Endothelial cell (in vitro differentiated cells): ENCODE measurements at regions not wholly inside any gene's neighbourhood (a gene's known extent, or its start where the extent isn't known, plus 50 kb on each side); places are given as distances from the start of the nearest gene placed in this dataset.

ENCODE experiments used
- DNase-seq: peaks from one replicate; pipeline ENCODE4 v3.0.0; 2021; ENCODE audit warnings: low spot score
- H3K27ac Mint-ChIP-seq: one replicate; pipeline ENCODE4 v1.8.0; 2021; ENCODE audit warnings: mixed read lengths, inconsistent platforms; ENCODE audit not compliant: unreplicated experiment
- H3K27me3 Mint-ChIP-seq: one replicate; pipeline ENCODE4 v1.8.0; 2021; ENCODE audit warnings: mild to moderate bottlenecking, moderate library complexity, mixed read lengths, inconsistent platforms; ENCODE audit not compliant: unreplicated experiment
- H3K36me3 Mint-ChIP-seq: one replicate; pipeline ENCODE4 v1.8.0; 2021; ENCODE audit warnings: mild to moderate bottlenecking, low read depth, mixed read lengths, inconsistent platforms; ENCODE audit not compliant: unreplicated experiment
- H3K4me1 Mint-ChIP-seq: one replicate; pipeline ENCODE4 v1.8.0; 2021; ENCODE audit warnings: mild to moderate bottlenecking, mixed read lengths, inconsistent platforms; ENCODE audit not compliant: unreplicated experiment
- H3K4me3 Mint-ChIP-seq: one replicate; pipeline ENCODE4 v1.8.0; 2021; ENCODE audit warnings: mild to moderate bottlenecking, mixed read lengths, inconsistent platforms; ENCODE audit not compliant: unreplicated experiment
- H3K9me3 Mint-ChIP-seq: one replicate; pipeline ENCODE4 v1.8.0; 2021; ENCODE audit warnings: mixed read lengths, inconsistent platforms; ENCODE audit not compliant: unreplicated experiment
- CTCF ChIP-seq: fragments of 200-600 bp; sonication (generic); IDR thresholded peaks from one replicate; pipeline ENCODE4 v1.5.0; 2021; ENCODE audit warnings: antibody characterized with exemption; ENCODE audit not compliant: unreplicated experiment

DNA sequence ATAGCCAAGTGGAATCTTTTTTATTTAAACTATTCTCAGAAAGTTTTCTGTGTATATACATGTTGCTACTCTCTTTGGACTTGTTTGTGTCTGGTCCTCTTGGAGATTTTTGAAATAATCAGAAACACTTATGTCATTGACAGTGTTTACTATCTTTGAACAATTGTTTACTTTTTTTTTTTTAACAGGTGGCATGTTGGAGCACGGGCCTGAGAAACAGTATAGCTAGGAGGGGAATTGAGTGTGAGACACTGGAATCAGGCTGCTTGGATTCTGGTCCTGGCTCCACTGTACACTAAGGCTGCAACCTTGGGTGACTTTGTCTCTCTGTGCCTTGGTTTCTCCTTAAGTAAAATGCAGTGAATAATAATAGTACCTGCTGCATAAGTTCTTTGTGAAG is 279.6 kb downstream of the PRL start:
- no peaks in the 10 kb centered on the region for H3K4me1 Mint-ChIP-seq
- peaks cover 4% of the 10 kb centered on the region for H3K9me3 Mint-ChIP-seq
- H3K27me3 Mint-ChIP-seq: no peaks in the 10 kb centered on the region
- peaks cover 4% of the 10 kb centered on the region for H3K36me3 Mint-ChIP-seq
- TF ChIP-seq CTCF: no peak
- no peak for DNase-seq
- H3K4me3 Mint-ChIP-seq: no peak overlapping the region
- no peak overlapping the region for H3K27ac Mint-ChIP-seq

DNA sequence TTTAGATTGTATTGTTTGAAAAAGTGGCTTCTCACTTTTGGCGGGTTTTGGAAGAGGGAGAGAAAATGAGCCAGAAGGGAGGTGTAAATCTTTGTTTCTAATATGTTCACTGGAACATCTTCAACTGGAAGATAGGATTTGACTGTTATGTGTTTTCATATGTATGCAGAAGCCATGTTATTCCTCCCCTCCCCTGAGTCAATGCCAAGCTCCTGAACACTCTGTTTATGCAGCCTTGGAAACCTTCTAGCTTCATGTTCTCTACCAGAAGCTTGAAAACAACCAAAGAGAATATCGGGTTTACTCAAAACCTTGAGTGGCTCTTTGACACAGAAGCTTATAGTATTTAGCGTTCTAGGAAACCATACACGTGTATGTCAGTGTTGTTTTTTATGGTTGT is 279.1 kb downstream of the PRL start:
- TF ChIP-seq CTCF: no peak

DNA sequence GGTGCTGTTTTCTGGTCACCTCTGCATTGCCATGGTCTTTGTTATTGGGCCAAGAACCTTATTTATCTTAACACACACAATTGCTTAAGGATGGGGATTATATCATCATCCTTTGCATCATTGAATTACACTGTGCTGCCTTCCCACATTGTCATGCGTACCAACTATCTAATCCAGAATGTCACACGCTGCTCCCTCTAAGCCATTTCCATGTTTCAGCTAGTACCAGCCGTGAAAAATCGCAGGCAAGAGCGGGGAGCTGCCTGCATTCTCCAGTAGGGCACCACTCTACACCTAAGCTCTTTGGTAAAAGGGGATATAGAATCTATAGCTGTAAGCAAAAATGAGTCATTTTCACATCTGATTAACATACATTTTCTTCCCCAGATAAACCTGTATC is 277.0 kb downstream of the PRL start:
- peaks cover 5% of the 10 kb centered on the region for H3K9me3 Mint-ChIP-seq
- H3K4me1 Mint-ChIP-seq: peaks cover 17% of the 10 kb centered on the region
- DNase-seq: no peak
- H3K27me3 Mint-ChIP-seq: peaks cover 1% of the 10 kb centered on the region
- peaks cover 13% of the 10 kb centered on the region for H3K36me3 Mint-ChIP-seq
- TF ChIP-seq CTCF: no peak
- no peak overlapping the region for H3K27ac Mint-ChIP-seq
- no peak overlapping the region for H3K4me3 Mint-ChIP-seq

More for the DNA sequence above, 279.1 kb downstream of the PRL start:
- Mint-ChIP-seq H3K27me3 (peaks cover 1% of the 10 kb centered on the region), H3K4me1 (peaks cover 4% of the 10 kb centered on the region), H3K4me3 (no peak overlapping the region), H3K9me3 (peaks cover 5% of the 10 kb centered on the region), H3K27ac (no peak overlapping the region), H3K36me3 (peaks cover 9% of the 10 kb centered on the region)
- no peak for DNase-seq

GRCh38 chr6:22020299-22021003 is 276.4 kb downstream of the PRL start:
- Mint-ChIP-seq H3K9me3 (peaks cover 5% of the 10 kb centered on the region), H3K36me3 (peaks cover 13% of the 10 kb centered on the region), H3K27ac (no peak overlapping the region), H3K4me3 (no peak overlapping the region), H3K4me1 (peaks cover 23% of the 10 kb centered on the region), H3K27me3 (peaks cover 6% of the 10 kb centered on the region)
- no peak for TF ChIP-seq CTCF
- no peak for DNase-seq

DNA sequence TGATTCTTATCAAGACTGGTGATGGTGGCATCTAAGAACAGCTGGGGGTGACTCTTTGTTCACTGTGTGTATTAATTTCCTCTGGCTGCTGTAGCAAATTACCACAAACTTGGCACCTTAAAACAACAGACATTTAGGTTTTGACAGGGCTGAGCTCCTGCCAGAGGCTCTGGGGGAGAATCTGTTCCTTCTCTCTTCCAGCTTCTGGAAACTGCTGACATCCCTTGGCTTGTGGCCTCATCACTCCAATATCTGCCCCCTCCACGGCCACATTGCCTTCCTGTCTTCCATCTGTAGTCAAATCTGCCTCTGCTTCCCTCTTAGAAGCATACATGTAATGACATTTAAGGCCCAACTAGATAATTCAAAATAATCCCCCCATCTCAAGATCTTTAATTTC is 274.9 kb downstream of the PRL start:
- Mint-ChIP-seq H3K27ac (no peak overlapping the region), H3K4me1 (peaks cover 36% of the 10 kb centered on the region), H3K27me3 (peaks cover 7% of the 10 kb centered on the region), H3K36me3 (peaks cover 13% of the 10 kb centered on the region), H3K4me3 (peak overlapping the region; percentile 52), H3K9me3 (peaks cover 5% of the 10 kb centered on the region)
- DNase-seq: no peak
- TF ChIP-seq CTCF: no peak
